ENCODE measurements at regions not wholly inside any gene's neighbourhood (a gene's known extent, or its start where the extent isn't known, plus 50 kb on each side); places are given as distances from the start of the nearest gene placed in this dataset.

GRCh38 chr7:16068183-16068582 lies 353.2 kb downstream of the CRPPA start:
- TF ChIP-seq EZH2 (optimal IDR thresholded peaks at IDR 0.05; ENCODE audit: low read depth, low read length) (no peak), CTCF (IDR thresholded peaks at IDR 0.05; ENCODE audit: low read length) (no peak), EZH2phosphoT487 (IDR thresholded peaks at IDR 0.05; ENCODE audit: low read length) (no peak)

Data from MM.1S (cell line).